HAP-1 (cell line): ENCODE measurements at regions not wholly inside any gene's neighbourhood (a gene's known extent, or its start where the extent isn't known, plus 50 kb on each side); places are given as distances from the start of the nearest gene placed in this dataset.
A peak's percentile ranks its signal among the peaks of the same experiment; 100 is the strongest.

Source experiments
- DNase-seq, 2 experiments: peaks; one replicate each; pipeline ENCODE4 v3.0.0-alpha.2; 2016 to 2020; ENCODE audit warnings: low spot score in 2 of 2
- H3K27me3 ChIP-seq: fragments of 250-450 bp; sonication (Bioruptor Pico); 2 replicates; pipeline ENCODE4 v1.5.1; 2020; ENCODE audit warnings: low read depth, mild to moderate bottlenecking, moderate library complexity
- H3K36me3 ChIP-seq: fragments of 250-450 bp; sonication (Bioruptor Pico); replicated peaks from 2 replicates; pipeline ENCODE4 v1.5.1; 2020; ENCODE audit warnings: mild to moderate bottlenecking
- H3K4me1 ChIP-seq: fragments of 250-450 bp; sonication (Bioruptor Pico); 2 replicates; pipeline ENCODE4 v1.5.1; 2020; ENCODE audit warnings: mild to moderate bottlenecking
- H3K4me3 ChIP-seq: fragments of 250-450 bp; sonication (Bioruptor Pico); 2 replicates; pipeline ENCODE4 v1.5.1; 2020; ENCODE audit warnings: mild to moderate bottlenecking, moderate library complexity
- H3K9me3 ChIP-seq: fragments of 250-450 bp; sonication (Bioruptor Pico); 2 replicates; pipeline ENCODE4 v1.5.1; 2020; ENCODE audit warnings: mild to moderate bottlenecking, moderate library complexity
- in situ Hi-C: fragments of 300-500 bp; cut with MboI; formaldehyde crosslinking; loops from 3 replicates; pipeline ENCODE4 v1.14.3; 2020; ENCODE audit warnings: low sequenced_read_pairs, inconsistent platforms, mixed read lengths

GRCh38 chr14:97359341-97359740 lies 562.2 kb downstream of the VRK1 start:
- Histone ChIP-seq H3K4me1 (no peaks in the 10 kb centered on the region), H3K9me3 (no peaks in the 10 kb centered on the region), H3K4me3 (no peak overlapping the region), H3K27me3 (no peaks in the 10 kb centered on the region), H3K36me3 (no peaks in the 10 kb centered on the region)
- in situ Hi-C loops = no loop called here
- no peak for DNase-seq

- DNase-seq = no peak
- H3K4me3 ChIP-seq = no peak overlapping the region
- H3K36me3 ChIP-seq = no peaks in the 10 kb centered on the region
- no peaks in the 10 kb centered on the region for H3K4me1 ChIP-seq
- in situ Hi-C loops = no loop called here
- H3K27me3 ChIP-seq = no peaks in the 10 kb centered on the region
- H3K9me3 ChIP-seq = no peaks in the 10 kb centered on the region
Observed at GRCh38 chr14:97361181-97361580, 564.0 kb downstream of the VRK1 start.

GRCh38 chr14:97361958-97362357 lies 564.8 kb downstream of the VRK1 start:
- in situ Hi-C loops = no loop called here
- Histone ChIP-seq H3K4me1 (no peaks in the 10 kb centered on the region), H3K9me3 (no peaks in the 10 kb centered on the region), H3K27me3 (no peaks in the 10 kb centered on the region), H3K36me3 (no peaks in the 10 kb centered on the region), H3K4me3 (no peak overlapping the region)
- no peak for DNase-seq

GRCh38 chr14:97366400-97366799 lies 569.2 kb downstream of the VRK1 start:
- Histone ChIP-seq H3K4me3 (no peak overlapping the region), H3K4me1 (no peaks in the 10 kb centered on the region), H3K27me3 (no peaks in the 10 kb centered on the region), H3K36me3 (no peaks in the 10 kb centered on the region), H3K9me3 (no peaks in the 10 kb centered on the region)
- DNase-seq = no peak
- in situ Hi-C loops = no loop called here

DNA sequence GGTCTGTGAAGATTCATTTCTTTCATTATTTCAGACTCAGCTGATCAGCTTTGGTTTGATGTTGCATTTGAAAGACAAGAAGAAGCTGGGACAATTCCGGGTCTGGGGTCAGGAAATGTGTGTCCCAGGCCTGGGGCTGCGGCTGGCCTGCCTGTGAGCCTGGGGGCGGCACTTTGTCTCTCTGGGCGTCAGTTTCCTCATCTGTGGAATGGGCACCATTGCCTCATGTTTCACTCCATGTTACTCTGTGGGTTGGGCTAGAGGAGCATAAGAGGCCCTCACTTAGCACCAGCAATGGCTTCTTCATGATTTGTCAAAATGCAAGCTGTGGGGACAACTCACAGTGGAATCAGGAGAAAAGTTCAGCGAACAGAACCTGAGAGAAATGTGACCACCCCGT lies 570.1 kb downstream of the VRK1 start:
- H3K4me1 ChIP-seq = no peaks in the 10 kb centered on the region
- H3K36me3 ChIP-seq = no peaks in the 10 kb centered on the region
- DNase-seq = no peak
- in situ Hi-C loops = no loop called here
- H3K9me3 ChIP-seq = no peaks in the 10 kb centered on the region
- no peaks in the 10 kb centered on the region for H3K27me3 ChIP-seq
- no peak overlapping the region for H3K4me3 ChIP-seq

GRCh38 chr14:97368049-97368448 lies 570.9 kb downstream of the VRK1 start:
- in situ Hi-C loops = no loop called here
- no peaks in the 10 kb centered on the region for H3K36me3 ChIP-seq
- no peak overlapping the region for H3K4me3 ChIP-seq
- no peaks in the 10 kb centered on the region for H3K9me3 ChIP-seq
- no peaks in the 10 kb centered on the region for H3K27me3 ChIP-seq
- DNase-seq = no peak
- no peaks in the 10 kb centered on the region for H3K4me1 ChIP-seq

DNA sequence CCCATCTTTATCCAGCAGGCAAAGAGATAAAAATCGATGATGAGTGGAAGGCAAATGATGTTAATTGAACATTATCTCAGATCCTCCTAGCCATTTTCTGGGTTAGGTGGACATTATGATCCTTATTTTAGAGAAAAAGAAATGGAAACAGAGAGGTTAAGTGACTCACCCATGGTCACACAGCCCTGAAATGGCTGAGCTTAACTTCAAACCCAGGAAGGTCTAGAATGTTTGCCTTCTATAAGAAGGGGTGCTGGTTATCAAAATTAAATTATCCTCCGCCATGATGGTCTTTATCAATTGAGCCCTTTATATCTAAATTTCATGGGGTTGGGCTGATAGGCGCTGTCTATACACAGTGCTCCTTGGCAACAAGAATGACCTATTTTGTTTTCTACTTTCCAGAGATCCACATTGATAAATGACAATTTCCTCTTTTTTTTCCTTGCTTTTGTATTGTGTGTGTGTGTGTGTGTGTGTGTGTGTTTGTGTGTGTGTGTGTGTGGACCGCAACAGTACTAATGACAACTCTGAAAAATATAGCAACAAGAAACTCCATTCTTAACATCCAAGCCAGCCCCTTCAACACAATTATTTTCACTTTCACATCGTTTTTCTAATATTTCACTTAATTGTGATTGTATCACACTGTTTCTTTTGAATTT lies 571.9 kb downstream of the VRK1 start:
- H3K27me3 ChIP-seq = no peaks in the 10 kb centered on the region
- no peaks in the 10 kb centered on the region for H3K9me3 ChIP-seq
- no peak for DNase-seq
- in situ Hi-C loops = no loop called here
- H3K36me3 ChIP-seq = no peaks in the 10 kb centered on the region
- no peaks in the 10 kb centered on the region for H3K4me1 ChIP-seq
- no peak overlapping the region for H3K4me3 ChIP-seq

DNA sequence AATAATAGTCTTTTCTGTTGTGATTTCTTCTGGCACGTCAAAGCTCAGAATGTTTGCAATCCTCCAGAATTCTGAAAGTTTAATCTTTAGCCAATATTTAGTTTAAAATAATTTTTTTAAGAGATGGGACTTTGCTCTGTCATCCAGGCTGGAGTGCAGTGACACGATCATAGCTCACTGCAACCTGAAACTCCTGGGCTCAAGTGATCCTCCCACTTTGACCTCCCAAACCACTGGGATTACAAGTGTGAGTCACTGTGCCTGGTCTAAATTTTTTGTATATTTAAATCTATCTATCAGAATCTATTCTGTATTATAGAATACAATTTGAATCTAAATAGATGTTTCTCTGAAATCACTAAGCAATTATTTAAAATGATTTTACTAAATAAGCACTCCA lies 572.7 kb downstream of the VRK1 start:
- no peak for DNase-seq
- no peaks in the 10 kb centered on the region for H3K27me3 ChIP-seq
- in situ Hi-C loops = no loop called here
- no peak overlapping the region for H3K4me3 ChIP-seq
- no peaks in the 10 kb centered on the region for H3K36me3 ChIP-seq
- no peaks in the 10 kb centered on the region for H3K4me1 ChIP-seq
- no peaks in the 10 kb centered on the region for H3K9me3 ChIP-seq

GRCh38 chr14:97376310-97376709 lies 579.1 kb downstream of the VRK1 start:
- no peak for DNase-seq
- H3K4me3 ChIP-seq = no peak overlapping the region
- no peaks in the 10 kb centered on the region for H3K4me1 ChIP-seq
- no peaks in the 10 kb centered on the region for H3K27me3 ChIP-seq
- H3K36me3 ChIP-seq = no peaks in the 10 kb centered on the region
- in situ Hi-C loops = no loop called here
- no peaks in the 10 kb centered on the region for H3K9me3 ChIP-seq

DNA sequence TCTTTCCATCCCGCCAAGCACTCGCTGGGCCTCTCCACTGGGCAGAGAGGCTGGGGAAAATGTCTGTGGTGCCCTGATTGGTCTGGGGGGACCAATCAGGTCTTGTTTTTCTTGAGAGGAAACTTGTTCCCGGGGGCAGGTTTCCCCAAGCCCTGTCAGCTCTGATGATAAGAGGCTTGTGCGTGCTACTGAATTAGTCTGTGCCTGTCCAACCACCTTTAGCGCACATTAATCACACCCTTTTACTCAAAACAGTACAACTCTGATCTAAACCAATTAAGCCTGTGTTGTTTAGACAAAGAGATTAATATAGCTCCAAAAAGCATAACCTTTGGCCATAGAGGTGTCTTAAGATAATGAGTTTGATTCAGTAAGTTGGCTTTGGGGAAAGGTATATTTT lies 580.4 kb downstream of the VRK1 start:
- DNase-seq = no peak
- no peak overlapping the region for H3K4me3 ChIP-seq
- no peaks in the 10 kb centered on the region for H3K36me3 ChIP-seq
- no peaks in the 10 kb centered on the region for H3K9me3 ChIP-seq
- H3K27me3 ChIP-seq = no peaks in the 10 kb centered on the region
- in situ Hi-C loops = no loop called here
- 0 out of 2 replicates have a peak, but pooled peaks cover 3% of the 10 kb centered on the region for H3K4me1 ChIP-seq

DNA sequence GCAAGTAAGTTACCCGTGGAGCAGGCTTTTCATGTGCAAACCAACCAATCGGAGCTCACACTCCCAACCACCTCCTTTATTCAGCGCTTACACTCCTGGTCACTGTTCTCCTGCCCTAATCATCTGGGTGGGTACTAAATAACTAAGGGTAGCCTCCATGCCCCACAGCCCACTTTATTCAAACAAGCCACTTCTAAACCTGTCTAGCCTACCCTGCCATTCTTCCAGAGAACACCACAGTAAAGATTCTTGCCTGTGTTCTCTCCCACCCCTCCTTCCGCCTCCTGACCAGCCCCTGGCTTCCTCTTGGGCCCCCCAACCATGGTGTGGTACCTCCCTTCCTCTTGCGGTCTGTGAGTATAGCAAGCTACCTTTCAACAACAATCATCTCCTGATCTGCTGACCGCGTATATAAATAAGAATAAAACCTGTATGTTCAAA lies 581.9 kb downstream of the VRK1 start:
- H3K4me1 ChIP-seq = peaks cover 3% of the 10 kb centered on the region; the same call in 1 of the 2 replicates
- H3K27me3 ChIP-seq = no peaks in the 10 kb centered on the region
- H3K4me3 ChIP-seq = no peak overlapping the region
- DNase-seq = no peak
- in situ Hi-C loops = no loop called here
- H3K36me3 ChIP-seq = no peaks in the 10 kb centered on the region
- H3K9me3 ChIP-seq = no peaks in the 10 kb centered on the region

GRCh38 chr14:97380539-97380941 lies 583.4 kb downstream of the VRK1 start:
- H3K36me3 ChIP-seq = no peaks in the 10 kb centered on the region
- H3K27me3 ChIP-seq = no peaks in the 10 kb centered on the region
- no peaks in the 10 kb centered on the region for H3K9me3 ChIP-seq
- peaks cover 3% of the 10 kb centered on the region; the same call in 1 of the 2 replicates for H3K4me1 ChIP-seq
- in situ Hi-C loops = no loop called here
- no peak for DNase-seq
- H3K4me3 ChIP-seq = no peak overlapping the region

GRCh38 chr14:97381309-97381708 lies 584.1 kb downstream of the VRK1 start:
- Histone ChIP-seq H3K36me3 (no peaks in the 10 kb centered on the region), H3K4me1 (peaks cover 3% of the 10 kb centered on the region; the same call in 1 of the 2 replicates), H3K4me3 (no peak overlapping the region), H3K9me3 (no peaks in the 10 kb centered on the region), H3K27me3 (no peaks in the 10 kb centered on the region)
- no peak for DNase-seq
- in situ Hi-C loops = no loop called here

DNA sequence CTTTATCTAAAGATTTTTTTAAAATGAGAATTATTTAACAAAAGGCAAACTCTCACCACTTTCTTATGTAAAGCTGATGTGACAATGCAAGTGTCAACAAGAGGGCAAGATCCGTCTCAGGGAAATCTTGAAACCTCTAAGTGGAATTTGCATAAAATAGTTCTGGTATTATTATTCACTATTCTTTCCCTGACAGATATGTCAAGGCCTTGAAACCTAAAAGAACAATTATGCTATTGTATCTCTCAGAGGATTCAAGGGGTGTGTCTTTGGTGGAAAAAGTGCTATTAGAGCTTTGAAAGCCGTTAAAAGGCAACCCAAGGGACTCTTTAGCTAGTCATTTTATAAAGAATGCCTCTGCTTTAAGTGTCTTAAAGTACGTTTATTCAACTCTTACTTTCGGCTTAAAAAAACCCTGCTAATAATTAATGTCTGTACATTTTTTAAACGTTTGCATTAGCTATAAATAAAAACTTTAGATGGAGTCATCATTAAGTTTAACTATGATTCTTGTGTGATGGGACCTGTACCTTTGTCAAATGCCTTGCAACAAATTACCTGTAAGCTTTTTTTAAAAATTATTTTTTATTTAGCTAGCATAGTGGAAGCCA lies 585.5 kb downstream of the VRK1 start:
- Histone ChIP-seq H3K36me3 (no peaks in the 10 kb centered on the region), H3K4me1 (peaks cover 3% of the 10 kb centered on the region; the same call in 1 of the 2 replicates), H3K4me3 (no peak overlapping the region), H3K27me3 (no peaks in the 10 kb centered on the region), H3K9me3 (no peaks in the 10 kb centered on the region)
- peak in 1 of 2 experiments; percentile 71 for DNase-seq
- in situ Hi-C loops = no loop called here
